ENCODE measurements at regions not wholly inside any gene's neighbourhood (a gene's known extent, or its start where the extent isn't known, plus 50 kb on each side); places are given as distances from the start of the nearest gene placed in this dataset.

- TF ChIP-seq THRB (CRISPR knock-in tag; conservative IDR thresholded peaks at IDR 0.05), result no peak
- no peak for TF ChIP-seq IRF9 (tag; IDR thresholded peaks at IDR 0.05)
- no peak for TF ChIP-seq THRAP3 (IDR thresholded peaks at IDR 0.05; ENCODE audit: borderline replicate concordance)
- no peak for TF ChIP-seq TAF7 (tag; IDR thresholded peaks at IDR 0.05)
These were observed 465.8 kb downstream of the ZIC3 start (continued) for GRCh38 chrX:138031715-138032114.

GRCh38 chrX:138034136-138034535, 468.2 kb downstream of the ZIC3 start:
- CTCF ChIA-PET (ENCODE audit: low intra/inter-chr PET ratio), result interaction anchor here (0.6 kb wide), 1 partner anchor 532 kb away, joined by 5 read pairs; no protein-coding TSS in a partner anchor
- POLR2A ChIA-PET, result no interaction called here
- ATAC-seq (no peak), FAIRE-seq (no peak), DNase-seq (ENCODE audit: extremely low read depth in 1 of 4, low spot score in 3 of 4) (peak in 2 of 4 experiments; percentile 8 to 16)
- intact Hi-C loops (cut with micrococcal nuclease), result no loop called here
- H3K36me3 ChIP-seq (ENCODE audit: control insufficient read depth, insufficient read depth, low read length), result no peaks in the 10 kb centered on the region
- no peaks in the 10 kb centered on the region for H3K27me3 ChIP-seq (ENCODE audit: control insufficient read depth in 2 of 2, insufficient read depth in 2 of 2, low read length in 2 of 2)
- no TSS peak for BruUV-seq (replicated peaks)
- no peaks in the 10 kb centered on the region for H4K20me1 ChIP-seq (replicated peaks; ENCODE audit: control insufficient read depth, insufficient read depth, low read length)
- TF ChIP-seq RAD21 (CRISPR knock-in tag; conservative IDR thresholded peaks at IDR 0.05 in 1 of 2, IDR thresholded peaks at IDR 0.05 in 1 of 2), result peak; percentile 27 to 41; a peak in 3 of 4 replicates
- no peak for TF ChIP-seq TFE3 (CRISPR knock-in tag; IDR thresholded peaks at IDR 0.05)
- peak in 1 of 3 experiments; percentile 23; a peak in 1 of 6 replicates for TF ChIP-seq CTCF (IDR thresholded peaks at IDR 0.05 in 2 of 3, conservative IDR thresholded peaks at IDR 0.05 in 1 of 3; ENCODE audit: insufficient read depth in 2 of 3, low read depth in 1 of 3, low read length in 3 of 3)
- H3K79me2 ChIP-seq (ENCODE audit: control insufficient read depth, insufficient read depth, low read length), result no peaks in the 10 kb centered on the region
- H3K9ac ChIP-seq (ENCODE audit: insufficient read depth in 1 of 2, low read depth in 2 of 2, low read length in 2 of 2), result no peak overlapping the region
- no peaks in the 10 kb centered on the region for H3K9me3 ChIP-seq (replicated peaks; ENCODE audit: control insufficient read depth, insufficient read depth, low read depth, low read length)
- no peaks in the 10 kb centered on the region for H3K4me1 ChIP-seq (replicated peaks in 1 of 2; ENCODE audit: control insufficient read depth in 2 of 2, insufficient read depth in 2 of 2, low read length in 2 of 2)
- no peak overlapping the region for H3K4me2 ChIP-seq (ENCODE audit: insufficient read depth, low read length)
- in situ Hi-C loops (cut with MboI), result no loop called here
- WGBS (ENCODE audit: insufficient coverage, low coverage, missing lambda C conversion rate), result 0% methylated on average over 1 of the region's 1 CpG
- H2AFZ ChIP-seq (ENCODE audit: low read depth, low read length), result no peak overlapping the region
- no peaks in the 10 kb centered on the region for H3K9me1 ChIP-seq (ENCODE audit: control insufficient read depth, insufficient read depth, low read length)
- H3K4me3 ChIP-seq, result no peak overlapping the region
- no peak overlapping the region for H3K27ac ChIP-seq (ENCODE audit: extremely low read depth, low read depth, low read length)

Data from K562 (cell line).